ENCODE measurements at regions not wholly inside any gene's neighbourhood (a gene's known extent, or its start where the extent isn't known, plus 50 kb on each side); places are given as distances from the start of the nearest gene placed in this dataset.

- no peak for DNase-seq (ENCODE audit: low spot score)
Measured at GRCh38 chr3:181859518-181859917, 147.8 kb downstream of the SOX2 start.

- DNase-seq (ENCODE audit: low spot score) = no peak
Measured at GRCh38 chr3:181860235-181860634, 148.5 kb downstream of the SOX2 start.

DNA sequence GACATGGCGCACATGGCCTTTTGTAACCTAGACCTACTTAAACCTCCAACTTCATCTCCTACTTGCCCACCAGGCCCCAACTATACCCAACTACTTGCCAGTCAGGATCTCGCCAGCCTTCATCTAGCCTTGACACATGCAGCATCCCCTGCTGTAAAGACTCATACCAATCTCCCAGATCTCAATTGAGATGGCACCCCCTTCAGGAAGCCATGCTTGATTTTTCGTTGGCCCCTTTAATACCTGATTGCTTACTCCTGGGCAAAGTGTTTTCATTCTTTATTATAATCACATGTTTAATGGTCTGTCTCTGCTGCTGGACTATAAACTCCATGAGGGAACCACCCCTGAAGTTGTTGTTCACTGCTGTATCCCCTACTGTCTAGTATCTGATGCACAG lies 150.8 kb downstream of the SOX2 start:
- DNase-seq (ENCODE audit: low spot score) = no peak

- no peak for DNase-seq (ENCODE audit: low spot score)
Measured at GRCh38 chr3:181868576-181869082, 156.9 kb downstream of the SOX2 start.

GRCh38 chr3:181872887-181873286 lies 161.2 kb downstream of the SOX2 start:
- DNase-seq (ENCODE audit: low spot score) = no peak

- DNase-seq (ENCODE audit: low spot score) = no peak
Measured at GRCh38 chr3:181879926-181880325, 168.2 kb downstream of the SOX2 start.

- no peak for DNase-seq (ENCODE audit: low spot score)
Measured at GRCh38 chr3:181880331-181880730, 168.6 kb downstream of the SOX2 start.

DNA sequence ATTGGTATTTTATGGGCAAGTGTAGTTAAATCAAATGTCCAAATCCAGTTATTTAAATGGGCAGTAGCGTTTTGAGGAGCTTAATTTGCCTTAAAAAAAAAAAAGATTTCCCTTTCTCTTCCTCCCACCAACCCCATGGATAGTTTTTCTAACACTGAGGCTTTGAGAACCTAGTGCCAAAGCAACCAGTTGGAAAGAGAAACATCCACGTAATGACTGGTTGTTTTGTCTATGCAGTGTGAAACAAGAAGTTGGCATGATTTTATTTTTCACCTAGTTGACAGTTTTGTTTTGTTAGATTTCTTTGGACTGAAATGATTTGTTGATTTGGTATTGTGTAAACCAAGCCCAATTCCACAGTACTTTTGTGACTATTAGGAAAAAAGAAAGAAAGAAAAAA lies 170.0 kb downstream of the SOX2 start:
- DNase-seq (ENCODE audit: low spot score) = no peak

DNA sequence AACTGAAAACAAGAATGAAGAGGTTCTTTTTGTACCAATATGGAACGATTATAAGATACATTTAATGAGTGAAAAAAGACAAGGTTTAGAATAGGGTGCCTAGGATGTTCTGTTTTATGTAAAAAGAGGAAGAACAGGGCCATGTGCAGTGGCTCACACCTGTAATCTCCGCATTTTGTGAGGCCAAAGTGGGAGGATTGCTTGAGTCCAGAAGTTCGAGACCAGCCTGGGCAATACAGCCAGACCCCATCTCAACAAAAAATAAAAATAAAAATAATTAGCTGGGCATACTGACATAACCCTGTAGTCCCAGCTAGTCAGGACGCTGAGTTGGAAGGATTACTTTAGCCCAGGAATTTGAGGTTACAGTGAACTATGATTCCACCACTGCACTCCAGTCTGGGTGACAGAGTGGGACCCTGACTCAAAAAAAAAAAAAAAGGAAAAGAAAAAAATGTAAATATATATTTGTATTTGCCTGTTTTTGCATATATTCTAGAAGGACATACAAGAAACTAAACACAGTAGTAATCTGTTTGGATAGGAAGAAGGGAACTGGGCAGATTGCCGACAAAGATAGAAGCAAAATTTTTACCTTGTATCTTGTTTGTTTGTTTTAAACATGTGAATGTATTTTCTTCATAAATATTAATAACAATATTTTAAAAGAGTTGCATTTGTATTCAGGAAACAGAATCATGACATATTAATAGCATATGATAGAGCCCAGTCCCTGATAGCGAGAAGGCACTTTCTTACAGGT lies 174.3 kb downstream of the SOX2 start:
- DNase-seq (ENCODE audit: low spot score) = no peak

DNA sequence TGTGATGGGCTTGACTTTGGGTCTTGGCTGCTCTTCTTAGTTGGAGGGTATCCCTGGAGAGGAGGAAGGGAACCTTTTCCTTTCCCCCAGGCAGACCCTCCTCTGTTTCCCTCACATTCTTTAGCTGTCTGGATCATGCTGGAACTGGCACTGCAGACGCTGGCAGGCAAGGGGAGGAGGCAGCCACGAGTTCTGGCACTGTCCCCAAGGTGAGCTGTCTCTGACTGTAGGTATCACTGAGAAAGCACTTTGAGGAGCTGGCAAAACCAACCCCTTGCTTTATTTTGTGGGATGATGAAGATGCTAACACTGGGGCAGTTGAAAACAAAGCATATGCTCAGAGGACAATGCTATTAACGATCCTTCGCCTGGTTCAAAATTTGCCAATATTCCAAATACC lies 175.0 kb downstream of the SOX2 start:
- no peak for DNase-seq (ENCODE audit: low spot score)

- DNase-seq (ENCODE audit: low spot score) = no peak
Measured at GRCh38 chr3:181887685-181888084, 176.0 kb downstream of the SOX2 start.

- no peak for DNase-seq (ENCODE audit: low spot score)
Measured at GRCh38 chr3:181888234-181888633, 176.5 kb downstream of the SOX2 start.

- DNase-seq (ENCODE audit: low spot score) = no peak
Measured at GRCh38 chr3:181892848-181893247, 181.1 kb downstream of the SOX2 start.

GRCh38 chr3:181896605-181897004 lies 184.9 kb downstream of the SOX2 start:
- DNase-seq (ENCODE audit: low spot score) = no peak

DNA sequence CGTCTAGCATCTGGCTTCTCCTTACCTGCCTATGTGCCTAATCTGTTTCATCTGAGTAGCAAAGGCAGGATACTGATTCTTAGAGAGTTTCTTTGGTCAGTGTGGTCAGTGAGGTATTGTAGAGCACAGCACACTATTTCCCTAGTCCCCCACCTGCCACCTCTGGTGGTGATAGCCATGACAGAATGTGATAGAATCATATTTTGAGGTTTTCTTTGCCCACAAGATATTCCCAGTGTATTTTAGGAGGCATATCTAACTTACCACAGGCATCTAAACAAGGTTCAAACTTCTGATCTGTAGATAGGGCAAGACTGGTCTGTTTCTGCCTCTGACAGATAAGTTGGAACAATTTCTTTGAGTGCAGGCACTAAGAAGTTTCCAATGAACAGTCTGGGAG lies 188.0 kb downstream of the SOX2 start:
- DNase-seq (ENCODE audit: low spot score) = no peak

DNA sequence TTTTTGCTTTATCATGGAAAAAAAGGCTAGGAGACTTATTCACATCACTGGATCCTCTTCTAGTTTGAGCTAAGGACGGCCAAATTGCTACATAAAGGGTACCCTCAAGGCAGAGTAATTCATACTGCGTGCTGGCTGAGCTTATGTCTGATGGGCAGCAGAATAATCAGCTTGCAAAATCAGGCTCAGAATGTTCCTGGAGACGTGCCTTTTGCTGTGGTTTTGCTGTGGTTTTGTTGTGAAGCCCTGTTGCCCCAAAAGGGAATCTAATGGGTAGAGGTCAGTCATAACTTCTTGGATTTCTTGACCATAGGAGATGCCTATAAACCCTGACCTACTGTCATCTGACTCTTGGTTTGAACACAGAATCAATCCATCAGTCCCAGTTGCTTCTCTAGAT lies 189.9 kb downstream of the SOX2 start:
- DNase-seq (ENCODE audit: low spot score) = no peak

DNA sequence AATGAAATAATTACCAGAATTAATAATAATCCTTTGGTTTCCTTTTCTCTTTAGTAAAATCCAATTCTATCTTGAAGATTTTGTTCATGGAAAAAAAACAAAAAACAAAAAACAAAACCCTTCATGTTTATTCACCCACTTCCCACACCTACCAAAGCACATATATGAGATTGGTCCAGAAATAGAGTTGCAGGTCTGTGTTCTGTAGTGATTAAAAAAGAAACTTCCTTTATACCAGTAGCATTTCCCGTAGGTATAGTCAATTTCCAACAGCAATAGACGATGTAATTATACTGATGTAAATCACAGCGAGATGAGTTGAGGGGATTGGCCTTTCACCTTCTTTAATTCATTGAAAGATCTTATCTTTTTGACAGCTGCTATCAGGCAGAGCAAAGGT lies 194.6 kb downstream of the SOX2 start:
- no peak for DNase-seq (ENCODE audit: low spot score)

DNA sequence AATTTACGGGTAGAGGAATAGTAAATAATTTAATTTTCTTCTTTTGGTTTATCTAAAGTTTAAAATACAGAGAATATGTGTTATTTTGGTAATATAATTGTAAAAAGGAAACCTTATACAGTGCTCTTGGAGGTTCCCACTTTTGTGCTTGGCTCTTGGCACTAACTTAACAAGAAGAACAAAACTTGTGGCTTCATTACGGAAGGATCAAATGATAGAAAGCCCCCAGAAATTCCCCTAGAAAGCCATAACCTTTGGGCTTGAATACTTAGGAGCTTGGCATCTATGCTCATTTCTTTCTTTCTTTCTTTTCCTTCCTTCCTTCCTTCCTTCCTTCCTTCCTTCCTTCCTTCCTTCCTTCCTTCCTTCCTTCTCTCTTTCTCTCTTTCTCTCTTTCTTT lies 197.5 kb downstream of the SOX2 start:
- no peak for DNase-seq (ENCODE audit: low spot score)

- DNase-seq (ENCODE audit: low spot score) = no peak
Measured at GRCh38 chr3:181912384-181912783, 200.7 kb downstream of the SOX2 start.

- no peak for DNase-seq (ENCODE audit: low spot score)
Measured at GRCh38 chr3:181913254-181913653, 201.5 kb downstream of the SOX2 start.

GRCh38 chr3:181915551-181915950 lies 203.8 kb downstream of the SOX2 start:
- DNase-seq (ENCODE audit: low spot score) = no peak

- no peak for DNase-seq (ENCODE audit: low spot score)
Measured at GRCh38 chr3:181916013-181916412, 204.3 kb downstream of the SOX2 start.

GRCh38 chr3:181917027-181917426 lies 205.3 kb downstream of the SOX2 start:
- DNase-seq (ENCODE audit: low spot score) = no peak

- DNase-seq (ENCODE audit: low spot score) = no peak
Measured at GRCh38 chr3:181919375-181919774, 207.7 kb downstream of the SOX2 start.

All from NAMALWA (cell line).